ENCODE measurements at regions not wholly inside any gene's neighbourhood (a gene's known extent, or its start where the extent isn't known, plus 50 kb on each side); places are given as distances from the start of the nearest gene placed in this dataset.

- in situ Hi-C loops (cut with MboI; ENCODE audit: low sequenced_read_pairs, unreplicated experiment), result no loop called here
- DNase-seq (ENCODE audit: low spot score), result no peak
- no peak for TF ChIP-seq CTCF (IDR thresholded peaks at IDR 0.05; ENCODE audit: borderline replicate concordance, control extremely low read depth, extremely low read depth, insufficient read depth, missing control alignments)
These were observed 560.7 kb upstream of the BOD1L1 start for GRCh38 chr4:14188214-14188613.

- no peak for TF ChIP-seq CTCF (IDR thresholded peaks at IDR 0.05; ENCODE audit: borderline replicate concordance, control extremely low read depth, extremely low read depth, insufficient read depth, missing control alignments)
- in situ Hi-C loops (cut with MboI; ENCODE audit: low sequenced_read_pairs, unreplicated experiment), result no loop called here
- no peak for DNase-seq (ENCODE audit: low spot score)
These were observed 566.1 kb upstream of the BOD1L1 start for GRCh38 chr4:14193601-14194000.

GRCh38 chr4:14196131-14196530 is 568.6 kb upstream of the BOD1L1 start:
- in situ Hi-C loops (cut with MboI; ENCODE audit: low sequenced_read_pairs, unreplicated experiment), result no loop called here
- no peak for DNase-seq (ENCODE audit: low spot score)
- no peak for TF ChIP-seq CTCF (IDR thresholded peaks at IDR 0.05; ENCODE audit: borderline replicate concordance, control extremely low read depth, extremely low read depth, insufficient read depth, missing control alignments)

GRCh38 chr4:14215116-14215770 is 587.7 kb upstream of the BOD1L1 start:
- TF ChIP-seq CTCF (IDR thresholded peaks at IDR 0.05; ENCODE audit: borderline replicate concordance, control extremely low read depth, extremely low read depth, insufficient read depth, missing control alignments), result no peak
- in situ Hi-C loops (cut with MboI; ENCODE audit: low sequenced_read_pairs, unreplicated experiment), result no loop called here

DNA sequence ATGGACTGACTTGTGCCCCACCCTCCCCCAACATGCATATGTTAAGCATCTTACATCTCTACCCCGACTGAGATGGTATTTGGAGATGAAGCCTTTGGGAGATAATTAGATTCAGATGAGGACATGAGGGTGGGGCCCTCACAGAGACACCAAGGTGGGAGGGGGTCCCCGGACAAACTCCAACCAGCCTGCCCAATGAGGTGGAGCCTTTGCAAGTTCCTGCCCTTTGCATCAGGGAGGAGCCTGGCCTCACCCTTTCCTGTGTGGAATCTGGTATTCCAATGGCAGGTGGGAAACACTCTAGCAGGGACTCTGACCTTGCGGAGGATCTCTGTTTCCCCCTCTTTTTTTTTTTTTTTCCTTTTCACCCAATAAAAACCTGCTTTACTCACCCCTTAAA is 589.9 kb upstream of the BOD1L1 start:
- TF ChIP-seq CTCF (IDR thresholded peaks at IDR 0.05; ENCODE audit: borderline replicate concordance, control extremely low read depth, extremely low read depth, insufficient read depth, missing control alignments), result no peak
- no peak for DNase-seq (ENCODE audit: low spot score)
- in situ Hi-C loops (cut with MboI; ENCODE audit: low sequenced_read_pairs, unreplicated experiment), result no loop called here

More at GRCh38 chr4:14215116-14215770, 587.7 kb upstream of the BOD1L1 start:
- no peak for DNase-seq (ENCODE audit: low spot score)

- TF ChIP-seq CTCF (IDR thresholded peaks at IDR 0.05; ENCODE audit: borderline replicate concordance, control extremely low read depth, extremely low read depth, insufficient read depth, missing control alignments), result no peak
- in situ Hi-C loops (cut with MboI; ENCODE audit: low sequenced_read_pairs, unreplicated experiment), result no loop called here
These were observed 591.1 kb upstream of the BOD1L1 start for GRCh38 chr4:14218641-14219040.

More at GRCh38 chr4:14218641-14219040, 591.1 kb upstream of the BOD1L1 start:
- DNase-seq (ENCODE audit: low spot score), result no peak
